SK-N-SH (cell line): ENCODE measurements at regions not wholly inside any gene's neighbourhood (a gene's known extent, or its start where the extent isn't known, plus 50 kb on each side); places are given as distances from the start of the nearest gene placed in this dataset.

Experiments used
- CTCF ChIA-PET: fragments of 300-600, 350-600 bp; formaldehyde crosslinking; extraction: SDS; loops from one replicate; lab custom pipeline; 2021; lab: Yijun Ruan, JAX
- POLR2A ChIA-PET: fragments of 350-600 bp; sonication (Branson Sonifier 250); formaldehyde crosslinking; extraction: SDS; loops from one replicate; lab custom pipeline; 2020; ENCODE audit warnings: antibody characterized with exemption, inconsistent platforms; lab: Yijun Ruan, JAX
- DNase-seq: peaks from one replicate; pipeline ENCODE4 v3.0.0; 2012
- H2AFZ ChIP-seq: fragments of 200-600 bp; sonication (generic); 2 replicates; pipeline ENCODE4 v1.8.1; 2016; ENCODE audit warnings: antibody characterized with exemption, mild to moderate bottlenecking, low read depth
- H3F3A ChIP-seq: fragments of 200-600 bp; sonication (generic); replicated peaks from 2 replicates; pipeline ENCODE3; 2016; ENCODE audit warnings: antibody characterized with exemption, mild to moderate bottlenecking; ENCODE audit not compliant: insufficient read depth
- H3K27ac ChIP-seq, 2 experiments: fragments of 200-500 bp in 1 of 2; fragments of 200-600 bp in 1 of 2; sonication (Bioruptor generic) in 1 of 2; sonication (generic), shearing (Covaris generic) in 1 of 2; 2 replicates each; pipeline versions ENCODE4 v1.5.1 to v1.6.1; 2014 to 2016; ENCODE audit warnings: low read depth in 2 of 2, inconsistent platforms in 1 of 2, low read length in 1 of 2, mild to moderate bottlenecking in 1 of 2, mixed read lengths in 1 of 2
- H3K27me3 ChIP-seq: fragments of 200-600 bp; sonication (generic), shearing (Covaris generic); 2 replicates; pipeline ENCODE4 v1.6.1; 2016; ENCODE audit warnings: mixed run types; ENCODE audit not compliant: insufficient read depth
- H3K36me3 ChIP-seq, 2 experiments: fragments of 200-500 bp in 1 of 2; fragments of 200-600 bp in 1 of 2; sonication (Bioruptor generic) in 1 of 2; sonication (generic) in 1 of 2; replicated peaks in 1 of 2; 2 replicates each; pipeline versions ENCODE3 to v1.5.1; 2014 to 2016; ENCODE audit warnings: low read length in 1 of 2, mild to moderate bottlenecking in 1 of 2; ENCODE audit not compliant: insufficient read depth in 2 of 2, control insufficient read depth in 1 of 2
- H3K4me1 ChIP-seq, 2 experiments: fragments of 200-500 bp in 1 of 2; fragments of 200-600 bp in 1 of 2; sonication (Bioruptor generic) in 1 of 2; sonication (generic), shearing (Covaris generic) in 1 of 2; 2 replicates each; pipeline versions ENCODE4 v1.5.1 to v1.6.1; 2014 to 2016; ENCODE audit warnings: low read depth in 1 of 2, low read length in 1 of 2, mixed run types in 1 of 2; ENCODE audit not compliant: insufficient read depth in 2 of 2, control insufficient read depth in 1 of 2
- H3K4me2 ChIP-seq: fragments of 200-600 bp; sonication (generic), shearing (Covaris generic); 2 replicates; pipeline ENCODE4 v1.6.1; 2017; ENCODE audit warnings: mixed run types
- H3K4me3 ChIP-seq, 2 experiments: fragments of 200-500 bp in 1 of 2; fragments of 200-600 bp in 1 of 2; sonication (Bioruptor generic) in 1 of 2; sonication (generic), shearing (Covaris generic) in 1 of 2; 2 replicates each; pipeline versions ENCODE4 v1.5.1 to v1.8.1; 2014 to 2016; ENCODE audit warnings: low read depth in 2 of 2, inconsistent platforms in 1 of 2, low read length in 1 of 2, mild to moderate bottlenecking in 1 of 2, mixed read lengths in 1 of 2, moderate library complexity in 1 of 2
- H3K79me2 ChIP-seq: fragments of 200-600 bp; sonication (generic); 2 replicates; pipeline ENCODE4 v1.8.1; 2017; ENCODE audit warnings: mild to moderate bottlenecking; ENCODE audit not compliant: insufficient read depth
- H3K9ac ChIP-seq: fragments of 200-600 bp; sonication (generic); 2 replicates; pipeline ENCODE4 v1.6.1; 2017; ENCODE audit warnings: mixed run types
- H3K9me2 ChIP-seq: fragments of 200-600 bp; sonication (generic); 2 replicates; pipeline ENCODE4 v1.6.1; 2017; ENCODE audit warnings: mixed run types
- H3K9me3 ChIP-seq: fragments of 200-600 bp; sonication (generic); 2 replicates; pipeline ENCODE4 v1.6.1; 2017; ENCODE audit warnings: mixed run types, mild to moderate bottlenecking, moderate library complexity
- H4K20me1 ChIP-seq: fragments of 200-600 bp; sonication (generic); 2 replicates; pipeline ENCODE4 v1.6.1; 2017; ENCODE audit warnings: mild to moderate bottlenecking, mixed run types; ENCODE audit not compliant: insufficient read depth
- CHD2 ChIP-seq: fragments of 150-350 bp; IDR thresholded peaks from 2 replicates; pipeline ENCODE4 v1.6.1; 2018; ENCODE audit warnings: low read length; ENCODE audit not compliant: partially characterized antibody
- CTCF ChIP-seq: fragments of 200-600 bp; sonication (generic); IDR thresholded peaks from 2 replicates; pipeline ENCODE4 v1.6.1; 2017; ENCODE audit warnings: antibody characterized with exemption, mild to moderate bottlenecking, moderate library complexity
- FOXJ3 ChIP-seq: sonication (generic); formaldehyde crosslinking; IDR thresholded peaks from 2 replicates; pipeline ENCODE4 v1.5.1; 2020; ENCODE audit warnings: mild to moderate bottlenecking, missing genetic modification reagents
- FOXM1 ChIP-seq: IDR thresholded peaks from 2 replicates; pipeline ENCODE4 v1.4.0; 2012; ENCODE audit warnings: low read depth, mild to moderate bottlenecking
- GABPA ChIP-seq: IDR thresholded peaks from 2 replicates; pipeline ENCODE4 v1.4.0; 2012; ENCODE audit warnings: low read depth, mild to moderate bottlenecking
- JUND ChIP-seq: IDR thresholded peaks from 2 replicates; pipeline ENCODE4 v1.4.0; 2012
- NFIC ChIP-seq: IDR thresholded peaks from 2 replicates; pipeline ENCODE4 v1.4.0; 2012; ENCODE audit warnings: borderline replicate concordance
- NRF1 ChIP-seq: IDR thresholded peaks from 2 replicates; pipeline ENCODE4 v1.6.1; 2012; ENCODE audit warnings: low read depth, mild to moderate bottlenecking, low read length
- POLR2AphosphoS5 ChIP-seq: IDR thresholded peaks from 2 replicates; pipeline ENCODE4 v1.6.1; 2012; ENCODE audit warnings: low read depth, low read length
- REST ChIP-seq: IDR thresholded peaks from 2 replicates; pipeline ENCODE4 v1.6.1; 2012; ENCODE audit warnings: mild to moderate bottlenecking, low read depth, low read length, moderate library complexity
- RFX5 ChIP-seq: IDR thresholded peaks from 2 replicates; pipeline ENCODE4 v1.6.1; 2012; ENCODE audit warnings: mild to moderate bottlenecking, improper control_type of control experiment, low read length
- SMC3 ChIP-seq: IDR thresholded peaks from 2 replicates; pipeline ENCODE4 v1.6.1; 2012; ENCODE audit warnings: low read depth, low read length, improper control_type of control experiment
- TAF1 ChIP-seq: IDR thresholded peaks from 2 replicates; pipeline ENCODE4 v1.6.1; 2012; ENCODE audit warnings: low read depth, mild to moderate bottlenecking, low read length, moderate library complexity, borderline replicate concordance
- TCF12 ChIP-seq: IDR thresholded peaks from 2 replicates; pipeline ENCODE4 v1.4.0; 2012
- TEAD4 ChIP-seq: IDR thresholded peaks from 2 replicates; pipeline ENCODE4 v1.4.0; 2012; ENCODE audit warnings: mild to moderate bottlenecking, borderline replicate concordance; ENCODE audit not compliant: insufficient read depth
- YY1 ChIP-seq: IDR thresholded peaks from 2 replicates; pipeline ENCODE4 v1.4.0; 2012; ENCODE audit warnings: low read depth, mild to moderate bottlenecking
- WGBS: methylation state at CpG from one replicate; pipeline ENCODE4 v1.1.6; 2017; ENCODE audit warnings: low lambda C conversion rate; 5-methylcytosine and 5-hydroxymethylcytosine counted together
- TF ChIP-seq, protein P1 (sequence below): fragments of 150-350 bp; IDR thresholded peaks from 2 replicates; pipeline ENCODE4 v1.6.1; 2016; ENCODE audit warnings: mild to moderate bottlenecking, low read depth, low read length
- TF ChIP-seq, protein P2 (sequence below): IDR thresholded peaks from 2 replicates; pipeline ENCODE4 v1.4.0; 2012; ENCODE audit warnings: low read depth, borderline replicate concordance
- TF ChIP-seq, protein P3 (sequence below): IDR thresholded peaks from 2 replicates; pipeline ENCODE4; 2012

- ChIA-PET POLR2A (no interaction called here), CTCF (no interaction called here)
- H3K9me2 ChIP-seq = no peaks in the 10 kb centered on the region; the same call in 1 of the 2 replicates
- H3K36me3 ChIP-seq = no peaks in the 10 kb centered on the region
- H3K27ac ChIP-seq = no peak overlapping the region
- no peaks in the 10 kb centered on the region for H3F3A ChIP-seq
- H2AFZ ChIP-seq = no peak overlapping the region
- WGBS = 59% methylated on average over 5 of the region's 5 CpGs
- no peak overlapping the region for H3K4me3 ChIP-seq
- no peaks in the 10 kb centered on the region for H4K20me1 ChIP-seq
- H3K4me2 ChIP-seq = no peak overlapping the region
- DNase-seq = no peak
- H3K4me1 ChIP-seq = no peaks in the 10 kb centered on the region
- H3K27me3 ChIP-seq = no peaks in the 10 kb centered on the region
- no peak overlapping the region for H3K9ac ChIP-seq
- no peaks in the 10 kb centered on the region for H3K79me2 ChIP-seq
- no peaks in the 10 kb centered on the region for H3K9me3 ChIP-seq
- TF ChIP-seq, protein P1, sequence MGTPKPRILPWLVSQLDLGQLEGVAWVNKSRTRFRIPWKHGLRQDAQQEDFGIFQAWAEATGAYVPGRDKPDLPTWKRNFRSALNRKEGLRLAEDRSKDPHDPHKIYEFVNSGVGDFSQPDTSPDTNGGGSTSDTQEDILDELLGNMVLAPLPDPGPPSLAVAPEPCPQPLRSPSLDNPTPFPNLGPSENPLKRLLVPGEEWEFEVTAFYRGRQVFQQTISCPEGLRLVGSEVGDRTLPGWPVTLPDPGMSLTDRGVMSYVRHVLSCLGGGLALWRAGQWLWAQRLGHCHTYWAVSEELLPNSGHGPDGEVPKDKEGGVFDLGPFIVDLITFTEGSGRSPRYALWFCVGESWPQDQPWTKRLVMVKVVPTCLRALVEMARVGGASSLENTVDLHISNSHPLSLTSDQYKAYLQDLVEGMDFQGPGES = no peak
- TF ChIP-seq FOXJ3 (CRISPR knock-in tag) (no peak), TAF1 (no peak), RFX5 (no peak), SMC3 (no peak), POLR2AphosphoS5 (no peak), CHD2 (no peak), REST (no peak), NFIC (no peak), FOXM1 (no peak), YY1 (no peak)
- TF ChIP-seq, protein P2, sequence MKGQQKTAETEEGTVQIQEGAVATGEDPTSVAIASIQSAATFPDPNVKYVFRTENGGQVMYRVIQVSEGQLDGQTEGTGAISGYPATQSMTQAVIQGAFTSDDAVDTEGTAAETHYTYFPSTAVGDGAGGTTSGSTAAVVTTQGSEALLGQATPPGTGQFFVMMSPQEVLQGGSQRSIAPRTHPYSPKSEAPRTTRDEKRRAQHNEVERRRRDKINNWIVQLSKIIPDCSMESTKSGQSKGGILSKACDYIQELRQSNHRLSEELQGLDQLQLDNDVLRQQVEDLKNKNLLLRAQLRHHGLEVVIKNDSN = no peak
These were observed 843.3 kb downstream of the GATA3 start for GRCh38 chr10:8897769-8898168.

DNA sequence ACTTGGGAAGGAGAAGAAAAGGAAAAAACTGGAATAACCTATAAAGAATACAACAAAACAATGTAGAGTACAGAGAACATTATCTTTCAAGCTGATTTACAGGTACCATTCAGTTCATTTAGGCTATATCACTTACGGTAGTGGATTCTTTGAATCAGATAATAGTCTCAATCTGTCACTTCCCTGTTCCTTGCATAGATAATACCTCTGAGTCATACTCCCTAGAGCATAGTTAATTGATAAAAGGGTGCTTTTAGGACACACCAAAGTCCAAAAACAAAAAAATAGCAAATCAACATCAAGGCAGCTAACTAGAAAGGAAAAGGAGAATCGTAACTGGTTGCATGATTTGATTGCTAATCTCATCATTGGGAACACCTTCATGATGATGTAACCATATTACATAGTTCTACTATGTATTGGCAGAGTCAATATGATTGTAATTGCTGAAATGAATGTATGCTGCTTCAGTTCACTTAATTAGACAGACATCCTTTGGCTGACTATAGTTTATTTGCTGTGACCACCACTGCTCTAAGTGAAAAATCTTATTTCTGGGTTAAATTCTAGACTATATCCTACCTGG lies 844.4 kb downstream of the GATA3 start:
- no peak overlapping the region for H2AFZ ChIP-seq

More for the DNA sequence above, 844.4 kb downstream of the GATA3 start:
- TF ChIP-seq, protein P3, sequence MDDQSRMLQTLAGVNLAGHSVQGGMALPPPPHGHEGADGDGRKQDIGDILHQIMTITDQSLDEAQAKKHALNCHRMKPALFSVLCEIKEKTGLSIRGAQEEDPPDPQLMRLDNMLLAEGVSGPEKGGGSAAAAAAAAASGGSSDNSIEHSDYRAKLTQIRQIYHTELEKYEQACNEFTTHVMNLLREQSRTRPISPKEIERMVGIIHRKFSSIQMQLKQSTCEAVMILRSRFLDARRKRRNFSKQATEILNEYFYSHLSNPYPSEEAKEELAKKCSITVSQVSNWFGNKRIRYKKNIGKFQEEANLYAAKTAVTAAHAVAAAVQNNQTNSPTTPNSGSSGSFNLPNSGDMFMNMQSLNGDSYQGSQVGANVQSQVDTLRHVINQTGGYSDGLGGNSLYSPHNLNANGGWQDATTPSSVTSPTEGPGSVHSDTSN = no peak
- TF ChIP-seq TCF12 (no peak), CTCF (no peak), JUND (no peak), GABPA (no peak), YY1 (no peak), TEAD4 (no peak), TAF1 (no peak), NRF1 (no peak)
- Histone ChIP-seq H3K27ac (no peak overlapping the region), H3K79me2 (no peaks in the 10 kb centered on the region), H3K4me1 (no peaks in the 10 kb centered on the region), H3K36me3 (no peaks in the 10 kb centered on the region), H3K4me2 (no peak overlapping the region), H3K9me3 (no peaks in the 10 kb centered on the region), H3K27me3 (no peaks in the 10 kb centered on the region), H3F3A (no peaks in the 10 kb centered on the region), H4K20me1 (no peaks in the 10 kb centered on the region), H3K4me3 (no peak overlapping the region), H3K9me2 (no peaks in the 10 kb centered on the region; the same call in 1 of the 2 replicates), H3K9ac (no peak overlapping the region)
- POLR2A ChIA-PET = no interaction called here
- CTCF ChIA-PET = no interaction called here
- WGBS = 39% methylated on average over 2 of the region's 2 CpGs
- DNase-seq = no peak
